K562 (cell line): ENCODE measurements at regions not wholly inside any gene's neighbourhood (a gene's known extent, or its start where the extent isn't known, plus 50 kb on each side); places are given as distances from the start of the nearest gene placed in this dataset.

Experiments
- ETS1 ChIP-seq: conservative IDR thresholded peaks from 2 replicates; pipeline ENCODE4 v1.6.1; 2011; ENCODE audit warnings: low read depth, mild to moderate bottlenecking, low read length; ENCODE audit not compliant: control insufficient read depth
- FOXJ2 ChIP-seq: fragments of 200-800 bp; sonication (Bioruptor generic); IDR thresholded peaks from 2 replicates; pipeline ENCODE4 v1.6.1; 2016; ENCODE audit warnings: missing genetic modification characterization, missing compliant biosample characterization
- ILK ChIP-seq: fragments of 450-650 bp; IDR thresholded peaks from 2 replicates; pipeline ENCODE4 v1.6.1; 2016; ENCODE audit warnings: missing genetic modification characterization, low read depth, mild to moderate bottlenecking, missing compliant biosample characterization, moderate library complexity, borderline replicate concordance
- TRIM25 ChIP-seq: fragments of 450-650 bp; IDR thresholded peaks from 2 replicates; pipeline ENCODE4 v1.7.0; 2016; ENCODE audit warnings: borderline replicate concordance
- ZBTB40 ChIP-seq, 2 experiments: fragments of 450-650 bp in 1 of 2; sonication (generic) in 1 of 2; formaldehyde crosslinking in 1 of 2; IDR thresholded peaks; 2 replicates each; pipeline versions ENCODE4 v1.7.1 to v1.9.0; 2016 to 2022; ENCODE audit warnings: inconsistent platforms in 1 of 2, mild to moderate bottlenecking in 1 of 2, missing genetic modification reagents in 1 of 2

- TF ChIP-seq TRIM25 (no peak), FOXJ2 (tag) (no peak), ZBTB40 (IDR thresholded peaks at IDR 0.05) (no peak), ZBTB40 (CRISPR knock-in tag; IDR thresholded peaks at IDR 0.05) (no peak), ETS1 (no peak), ILK (tag) (no peak)
Observed at GRCh38 chr4:160316036-160316435, 1213.2 kb downstream of the RAPGEF2 start (continued).
